ENCODE measurements at regions not wholly inside any gene's neighbourhood (a gene's known extent, or its start where the extent isn't known, plus 50 kb on each side); places are given as distances from the start of the nearest gene placed in this dataset.

GRCh38 chr3:170759511-170760173 is 110.4 kb downstream of the RPL22L1 start:
- Mint-ChIP-seq H3K27me3 (peaks cover 4% of the 10 kb centered on the region), H3K27ac (no peak overlapping the region), H3K4me3 (no peak overlapping the region), H3K4me1 (no peaks in the 10 kb centered on the region), H3K9me3 (no peaks in the 10 kb centered on the region), H3K36me3 (ENCODE audit: low read depth) (no peaks in the 10 kb centered on the region)
- no peak for DNase-seq
- ChIA-PET CTCF (interaction anchor here (1.0 kb wide), 1 partner anchor 52 kb away, joined by 3 read pairs; no protein-coding TSS in a partner anchor), POLR2A (no interaction called here)

GRCh38 chr3:170757038-170757437 is 113.0 kb downstream of the RPL22L1 start:
- DNase-seq = no peak
- Mint-ChIP-seq H3K36me3 (ENCODE audit: low read depth) (no peaks in the 10 kb centered on the region), H3K9me3 (no peaks in the 10 kb centered on the region), H3K27ac (no peak overlapping the region), H3K4me3 (no peak overlapping the region), H3K27me3 (peaks cover 5% of the 10 kb centered on the region), H3K4me1 (no peaks in the 10 kb centered on the region)
- POLR2A ChIA-PET = no interaction called here
- CTCF ChIA-PET = no interaction called here

- Mint-ChIP-seq H3K27me3 (peaks cover 14% of the 10 kb centered on the region), H3K9me3 (no peaks in the 10 kb centered on the region), H3K36me3 (ENCODE audit: low read depth) (no peaks in the 10 kb centered on the region), H3K27ac (no peak overlapping the region), H3K4me1 (no peaks in the 10 kb centered on the region), H3K4me3 (no peak overlapping the region)
- ChIA-PET CTCF (no interaction called here), POLR2A (no interaction called here)
- no peak for DNase-seq
Observed at GRCh38 chr3:170754311-170754693, 115.7 kb downstream of the RPL22L1 start.

- H3K9me3 Mint-ChIP-seq = no peaks in the 10 kb centered on the region
- H3K36me3 Mint-ChIP-seq (ENCODE audit: low read depth) = no peaks in the 10 kb centered on the region
- no peak overlapping the region for H3K27ac Mint-ChIP-seq
- H3K4me1 Mint-ChIP-seq = no peaks in the 10 kb centered on the region
- DNase-seq = no peak
- peaks cover 21% of the 10 kb centered on the region for H3K27me3 Mint-ChIP-seq
- no peak overlapping the region for H3K4me3 Mint-ChIP-seq
- ChIA-PET POLR2A (no interaction called here), CTCF (no interaction called here)
Observed at GRCh38 chr3:170753421-170754310, 116.3 kb downstream of the RPL22L1 start.

- POLR2A ChIA-PET = no interaction called here
- no peak for DNase-seq
- Mint-ChIP-seq H3K4me3 (no peak overlapping the region), H3K9me3 (no peaks in the 10 kb centered on the region), H3K36me3 (ENCODE audit: low read depth) (no peaks in the 10 kb centered on the region), H3K27ac (no peak overlapping the region), H3K4me1 (no peaks in the 10 kb centered on the region), H3K27me3 (peaks cover 25% of the 10 kb centered on the region)
- CTCF ChIA-PET = no interaction called here
Observed at GRCh38 chr3:170752571-170753155, 117.3 kb downstream of the RPL22L1 start.

- no peak overlapping the region for H3K27ac Mint-ChIP-seq
- H3K36me3 Mint-ChIP-seq (ENCODE audit: low read depth) = no peaks in the 10 kb centered on the region
- DNase-seq = no peak
- no peaks in the 10 kb centered on the region for H3K9me3 Mint-ChIP-seq
- no peaks in the 10 kb centered on the region for H3K4me1 Mint-ChIP-seq
- ChIA-PET CTCF (no interaction called here), POLR2A (no interaction called here)
- H3K4me3 Mint-ChIP-seq = no peak overlapping the region
- H3K27me3 Mint-ChIP-seq = peaks cover 25% of the 10 kb centered on the region
Observed at GRCh38 chr3:170751899-170752293, 118.1 kb downstream of the RPL22L1 start.

- H3K27ac Mint-ChIP-seq = no peak overlapping the region
- no peak overlapping the region for H3K4me3 Mint-ChIP-seq
- no peaks in the 10 kb centered on the region for H3K4me1 Mint-ChIP-seq
- H3K27me3 Mint-ChIP-seq = peaks cover 31% of the 10 kb centered on the region
- H3K36me3 Mint-ChIP-seq (ENCODE audit: low read depth) = no peaks in the 10 kb centered on the region
- CTCF ChIA-PET = no interaction called here
- DNase-seq = no peak
- POLR2A ChIA-PET = no interaction called here
- no peaks in the 10 kb centered on the region for H3K9me3 Mint-ChIP-seq
Observed at GRCh38 chr3:170751083-170751898, 118.7 kb downstream of the RPL22L1 start.

GRCh38 chr3:170750478-170750830 is 119.5 kb downstream of the RPL22L1 start:
- CTCF ChIA-PET = no interaction called here
- no peak for DNase-seq
- peaks cover 32% of the 10 kb centered on the region for H3K27me3 Mint-ChIP-seq
- H3K4me1 Mint-ChIP-seq = no peaks in the 10 kb centered on the region
- POLR2A ChIA-PET = no interaction called here
- H3K27ac Mint-ChIP-seq = no peak overlapping the region
- no peak overlapping the region for H3K4me3 Mint-ChIP-seq
- no peaks in the 10 kb centered on the region for H3K9me3 Mint-ChIP-seq
- H3K36me3 Mint-ChIP-seq (ENCODE audit: low read depth) = no peaks in the 10 kb centered on the region

- Mint-ChIP-seq H3K27me3 (peaks cover 32% of the 10 kb centered on the region), H3K36me3 (ENCODE audit: low read depth) (no peaks in the 10 kb centered on the region), H3K27ac (no peak overlapping the region), H3K4me3 (no peak overlapping the region), H3K4me1 (no peaks in the 10 kb centered on the region), H3K9me3 (no peaks in the 10 kb centered on the region)
- ChIA-PET CTCF (no interaction called here), POLR2A (no interaction called here)
- DNase-seq = no peak
Observed at GRCh38 chr3:170749765-170750477, 120.1 kb downstream of the RPL22L1 start.

GRCh38 chr3:170749185-170749584 is 120.8 kb downstream of the RPL22L1 start:
- peaks cover 29% of the 10 kb centered on the region for H3K27me3 Mint-ChIP-seq
- H3K4me1 Mint-ChIP-seq = no peaks in the 10 kb centered on the region
- no peak overlapping the region for H3K27ac Mint-ChIP-seq
- no peaks in the 10 kb centered on the region for H3K36me3 Mint-ChIP-seq (ENCODE audit: low read depth)
- no peak for DNase-seq
- H3K9me3 Mint-ChIP-seq = no peaks in the 10 kb centered on the region
- H3K4me3 Mint-ChIP-seq = no peak overlapping the region
- CTCF ChIA-PET = no interaction called here
- POLR2A ChIA-PET = no interaction called here

- Mint-ChIP-seq H3K4me3 (no peak overlapping the region), H3K27me3 (peaks cover 29% of the 10 kb centered on the region), H3K36me3 (ENCODE audit: low read depth) (no peaks in the 10 kb centered on the region), H3K27ac (no peak overlapping the region), H3K4me1 (no peaks in the 10 kb centered on the region), H3K9me3 (no peaks in the 10 kb centered on the region)
- ChIA-PET CTCF (no interaction called here), POLR2A (no interaction called here)
- DNase-seq = no peak
Observed at GRCh38 chr3:170746175-170746942, 123.6 kb downstream of the RPL22L1 start.

GRCh38 chr3:170745211-170745718 is 124.7 kb downstream of the RPL22L1 start:
- ChIA-PET POLR2A (no interaction called here), CTCF (no interaction called here)
- no peaks in the 10 kb centered on the region for H3K9me3 Mint-ChIP-seq
- no peak overlapping the region for H3K4me3 Mint-ChIP-seq
- no peaks in the 10 kb centered on the region for H3K36me3 Mint-ChIP-seq (ENCODE audit: low read depth)
- peaks cover 24% of the 10 kb centered on the region for H3K27me3 Mint-ChIP-seq
- no peak for DNase-seq
- H3K27ac Mint-ChIP-seq = no peak overlapping the region
- no peaks in the 10 kb centered on the region for H3K4me1 Mint-ChIP-seq

All from activated CD4-positive, alpha-beta memory T cell treated with anti-CD3 and anti-CD28 coated beads, Interleukin-2, amount 10 ng/mL, durations not matched to agents 7 days and 5 days (primary cell).